ENCODE measurements at regions not wholly inside any gene's neighbourhood (a gene's known extent, or its start where the extent isn't known, plus 50 kb on each side); places are given as distances from the start of the nearest gene placed in this dataset.

GRCh38 chr14:104317492-104317805 lies 179.1 kb downstream of the KIF26A start:
- no peak overlapping the region for H3K4me3 ChIP-seq (ENCODE audit: insufficient read depth, low read length)
- no peaks in the 10 kb centered on the region for H3K36me3 ChIP-seq (ENCODE audit: insufficient read depth, low read length)
- H4K20me1 ChIP-seq (ENCODE audit: insufficient read depth, low read length): no peaks in the 10 kb centered on the region
- H3K9me3 ChIP-seq (ENCODE audit: low read depth, low read length): no peaks in the 10 kb centered on the region
- no peaks in the 10 kb centered on the region for H3K4me1 ChIP-seq (ENCODE audit: insufficient read depth, low read length)
- no peak for TF ChIP-seq CTCF (IDR thresholded peaks at IDR 0.05; ENCODE audit: extremely low read depth, low read depth, low read length)
- H3K27me3 ChIP-seq (ENCODE audit: insufficient read depth, low read length): no peaks in the 10 kb centered on the region
- H2AFZ ChIP-seq (ENCODE audit: low read length): no peak overlapping the region
- no peak overlapping the region for H3K4me2 ChIP-seq (ENCODE audit: insufficient read depth, low read length)
- no peak overlapping the region for H3K27ac ChIP-seq (ENCODE audit: low read depth, low read length)
- DNase-seq (ENCODE audit: insufficient read length, low spot score, missing footprints): no peak
- H3K79me2 ChIP-seq (ENCODE audit: insufficient read depth, low read length): no peaks in the 10 kb centered on the region

GRCh38 chr14:104317975-104318557 lies 179.7 kb downstream of the KIF26A start:
- Histone ChIP-seq H3K27me3 (ENCODE audit: insufficient read depth, low read length) (no peaks in the 10 kb centered on the region), H2AFZ (ENCODE audit: low read length) (no peak overlapping the region), H3K4me2 (ENCODE audit: insufficient read depth, low read length) (no peak overlapping the region), H3K4me1 (ENCODE audit: insufficient read depth, low read length) (no peaks in the 10 kb centered on the region), H3K36me3 (ENCODE audit: insufficient read depth, low read length) (no peaks in the 10 kb centered on the region), H3K27ac (ENCODE audit: low read depth, low read length) (no peak overlapping the region), H3K4me3 (ENCODE audit: insufficient read depth, low read length) (no peak overlapping the region), H3K79me2 (ENCODE audit: insufficient read depth, low read length) (no peaks in the 10 kb centered on the region), H4K20me1 (ENCODE audit: insufficient read depth, low read length) (no peaks in the 10 kb centered on the region), H3K9me3 (ENCODE audit: low read depth, low read length) (no peaks in the 10 kb centered on the region)
- DNase-seq (ENCODE audit: insufficient read length, low spot score, missing footprints): peak; percentile 57
- TF ChIP-seq CTCF (IDR thresholded peaks at IDR 0.05; ENCODE audit: extremely low read depth, low read depth, low read length): no peak

GRCh38 chr14:104318558-104319490 lies 180.4 kb downstream of the KIF26A start:
- TF ChIP-seq CTCF (IDR thresholded peaks at IDR 0.05; ENCODE audit: extremely low read depth, low read depth, low read length): no peak
- peak; percentile 72 for DNase-seq (ENCODE audit: insufficient read length, low spot score, missing footprints)
- no peaks in the 10 kb centered on the region for H3K4me1 ChIP-seq (ENCODE audit: insufficient read depth, low read length)
- H3K79me2 ChIP-seq (ENCODE audit: insufficient read depth, low read length): no peaks in the 10 kb centered on the region
- H3K4me3 ChIP-seq (ENCODE audit: insufficient read depth, low read length): no peak overlapping the region
- no peaks in the 10 kb centered on the region for H3K9me3 ChIP-seq (ENCODE audit: low read depth, low read length)
- H3K27ac ChIP-seq (ENCODE audit: low read depth, low read length): no peak overlapping the region
- no peaks in the 10 kb centered on the region for H4K20me1 ChIP-seq (ENCODE audit: insufficient read depth, low read length)
- H3K27me3 ChIP-seq (ENCODE audit: insufficient read depth, low read length): no peaks in the 10 kb centered on the region
- no peak overlapping the region for H2AFZ ChIP-seq (ENCODE audit: low read length)
- no peak overlapping the region for H3K4me2 ChIP-seq (ENCODE audit: insufficient read depth, low read length)
- H3K36me3 ChIP-seq (ENCODE audit: insufficient read depth, low read length): no peaks in the 10 kb centered on the region

GRCh38 chr14:104319491-104320241 lies 181.3 kb downstream of the KIF26A start:
- H3K9me3 ChIP-seq (ENCODE audit: low read depth, low read length): no peaks in the 10 kb centered on the region
- H3K4me1 ChIP-seq (ENCODE audit: insufficient read depth, low read length): no peaks in the 10 kb centered on the region
- H3K79me2 ChIP-seq (ENCODE audit: insufficient read depth, low read length): no peaks in the 10 kb centered on the region

More at GRCh38 chr14:104319491-104320241, 181.3 kb downstream of the KIF26A start:
- Histone ChIP-seq H3K27me3 (ENCODE audit: insufficient read depth, low read length) (no peaks in the 10 kb centered on the region), H2AFZ (ENCODE audit: low read length) (no peak overlapping the region), H4K20me1 (ENCODE audit: insufficient read depth, low read length) (no peaks in the 10 kb centered on the region), H3K27ac (ENCODE audit: low read depth, low read length) (no peak overlapping the region), H3K4me3 (ENCODE audit: insufficient read depth, low read length) (no peak overlapping the region), H3K4me2 (ENCODE audit: insufficient read depth, low read length) (no peak overlapping the region), H3K36me3 (ENCODE audit: insufficient read depth, low read length) (no peaks in the 10 kb centered on the region)
- peak; percentile 51 for DNase-seq (ENCODE audit: insufficient read length, low spot score, missing footprints)
- TF ChIP-seq CTCF (IDR thresholded peaks at IDR 0.05; ENCODE audit: extremely low read depth, low read depth, low read length): no peak
